Ishikawa (cell line): ENCODE measurements at regions not wholly inside any gene's neighbourhood (a gene's known extent, or its start where the extent isn't known, plus 50 kb on each side); places are given as distances from the start of the nearest gene placed in this dataset.

Source experiments
- CEBPB ChIP-seq: IDR thresholded peaks from 2 replicates; pipeline ENCODE4 v1.6.1; 2012
- CREB1 ChIP-seq: IDR thresholded peaks from 2 replicates; pipeline ENCODE4 v1.6.1; 2012; ENCODE audit warnings: low read depth
- FOXM1 ChIP-seq: IDR thresholded peaks from 2 replicates; pipeline ENCODE4 v1.6.1; 2012; ENCODE audit warnings: low read depth, borderline replicate concordance
- NFIC ChIP-seq: IDR thresholded peaks from 2 replicates; pipeline ENCODE4 v1.6.1; 2012
- TAF1 ChIP-seq: IDR thresholded peaks from 2 replicates; pipeline ENCODE4 v1.6.1; 2012; ENCODE audit warnings: low read depth, mild to moderate bottlenecking
- YY1 ChIP-seq: IDR thresholded peaks from 2 replicates; pipeline ENCODE4 v1.6.1; 2012; ENCODE audit warnings: low read depth
- ZBTB7A ChIP-seq: IDR thresholded peaks from 2 replicates; pipeline ENCODE4 v1.6.1; 2012; ENCODE audit warnings: low read depth
- TF ChIP-seq, protein P1 (sequence below): IDR thresholded peaks from 2 replicates; pipeline ENCODE4 v1.6.1; 2012

DNA sequence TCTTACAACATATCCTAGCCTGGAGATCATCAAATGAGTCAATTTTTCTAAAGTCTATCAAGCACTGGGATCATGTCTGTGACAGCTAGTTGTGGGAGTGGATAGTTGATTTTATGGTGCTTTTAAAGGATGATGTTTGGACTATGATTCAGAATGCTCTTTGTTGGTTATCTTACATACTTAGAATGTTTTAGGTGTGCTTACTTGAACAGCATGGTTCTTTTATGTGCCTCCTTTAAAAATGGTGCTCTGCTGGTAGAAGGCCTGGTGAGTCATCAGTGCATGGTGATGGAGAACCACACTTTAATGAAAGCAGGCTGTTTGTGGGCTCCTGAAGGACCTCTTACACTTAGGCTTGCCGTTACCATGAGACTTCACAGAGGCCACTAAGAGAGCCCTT is 682.7 kb upstream of the FANCL start:
- TF ChIP-seq NFIC (no peak), CREB1 (no peak), ZBTB7A (no peak), CEBPB (no peak), YY1 (no peak), TAF1 (no peak), FOXM1 (no peak)
- TF ChIP-seq, protein P1, sequence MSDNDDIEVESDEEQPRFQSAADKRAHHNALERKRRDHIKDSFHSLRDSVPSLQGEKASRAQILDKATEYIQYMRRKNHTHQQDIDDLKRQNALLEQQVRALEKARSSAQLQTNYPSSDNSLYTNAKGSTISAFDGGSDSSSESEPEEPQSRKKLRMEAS = no peak
